HG03103 (cell line): ENCODE measurements at regions not wholly inside any gene's neighbourhood (a gene's known extent, or its start where the extent isn't known, plus 50 kb on each side); places are given as distances from the start of the nearest gene placed in this dataset.
"Not testable (repeated sequence)": the region's sequence is repeated elsewhere in the genome, so short reads cannot be mapped to it uniquely, and the experiment has no call there.

Experiments
- ATAC-seq: cut with Tn5 transposase; IDR thresholded peaks from one replicate; pipeline ENCODE4 v1.9.1; 2021; ENCODE audit warnings: low read depth; ENCODE audit not compliant: unreplicated experiment

DNA sequence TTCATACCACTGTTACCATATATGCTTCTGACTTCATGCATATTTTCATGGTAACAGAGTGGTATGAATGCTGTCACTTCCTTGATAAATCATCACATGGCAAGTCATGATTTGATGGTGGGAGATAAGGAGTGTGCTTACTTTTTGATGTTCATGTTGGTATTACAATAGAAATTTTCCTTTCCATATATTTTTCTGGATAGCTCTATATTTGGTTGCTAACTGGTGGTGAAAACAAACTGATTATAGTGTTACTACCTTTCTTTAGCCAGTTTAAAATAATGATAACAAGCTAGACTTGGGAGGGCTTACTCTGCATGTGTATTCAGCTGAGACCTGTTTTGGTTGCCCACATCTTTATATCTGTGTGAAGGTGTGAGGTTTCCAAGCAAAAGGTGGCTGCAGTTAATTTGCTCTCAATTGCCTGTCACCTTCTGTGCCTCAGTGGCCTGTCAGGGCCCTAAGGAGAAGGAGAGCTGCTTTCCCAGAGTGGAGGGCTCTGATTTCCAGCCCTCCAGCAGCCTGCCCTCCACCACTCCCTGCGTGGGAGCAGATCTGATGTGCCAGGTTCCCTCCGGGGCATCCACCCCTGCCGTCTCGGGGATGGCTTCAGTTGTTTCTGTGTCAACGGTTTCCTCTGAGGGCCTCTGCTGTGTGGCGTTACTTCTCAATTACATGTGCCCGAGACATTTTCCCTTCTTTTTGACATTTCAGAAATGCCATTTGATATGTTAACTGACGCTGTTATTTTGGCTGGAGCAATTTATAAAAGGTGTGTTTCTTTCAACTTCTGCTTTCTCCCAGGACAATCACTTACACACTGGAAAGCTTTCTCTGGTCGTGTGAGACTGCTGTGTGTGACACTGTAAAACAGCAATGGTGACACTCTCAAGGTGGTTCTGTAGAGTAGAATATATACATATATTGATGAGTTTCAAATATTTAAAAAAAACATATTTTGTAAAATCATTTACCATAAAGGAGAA, 107.7 kb upstream of the KLF6 start:
- ATAC-seq, result no peak

DNA sequence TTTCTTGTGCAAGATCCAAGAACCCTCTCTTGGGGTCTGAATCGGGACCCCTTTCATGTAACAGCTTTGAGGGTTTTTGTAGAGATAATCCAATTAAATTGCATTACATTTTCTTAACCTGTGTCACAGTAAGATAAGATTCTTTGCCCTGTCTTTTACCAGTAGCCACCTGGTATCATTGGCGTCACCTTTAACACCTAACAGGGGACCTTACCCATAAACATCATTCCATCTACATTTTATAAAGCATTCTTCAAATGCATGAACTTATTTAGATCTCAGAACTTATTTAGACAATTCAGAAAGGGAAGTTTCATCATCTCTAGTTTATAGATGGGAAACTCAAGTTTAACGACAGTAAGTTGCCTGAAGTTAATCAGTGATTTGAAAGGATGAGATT, 106.4 kb upstream of the KLF6 start:
- no peak for ATAC-seq

DNA sequence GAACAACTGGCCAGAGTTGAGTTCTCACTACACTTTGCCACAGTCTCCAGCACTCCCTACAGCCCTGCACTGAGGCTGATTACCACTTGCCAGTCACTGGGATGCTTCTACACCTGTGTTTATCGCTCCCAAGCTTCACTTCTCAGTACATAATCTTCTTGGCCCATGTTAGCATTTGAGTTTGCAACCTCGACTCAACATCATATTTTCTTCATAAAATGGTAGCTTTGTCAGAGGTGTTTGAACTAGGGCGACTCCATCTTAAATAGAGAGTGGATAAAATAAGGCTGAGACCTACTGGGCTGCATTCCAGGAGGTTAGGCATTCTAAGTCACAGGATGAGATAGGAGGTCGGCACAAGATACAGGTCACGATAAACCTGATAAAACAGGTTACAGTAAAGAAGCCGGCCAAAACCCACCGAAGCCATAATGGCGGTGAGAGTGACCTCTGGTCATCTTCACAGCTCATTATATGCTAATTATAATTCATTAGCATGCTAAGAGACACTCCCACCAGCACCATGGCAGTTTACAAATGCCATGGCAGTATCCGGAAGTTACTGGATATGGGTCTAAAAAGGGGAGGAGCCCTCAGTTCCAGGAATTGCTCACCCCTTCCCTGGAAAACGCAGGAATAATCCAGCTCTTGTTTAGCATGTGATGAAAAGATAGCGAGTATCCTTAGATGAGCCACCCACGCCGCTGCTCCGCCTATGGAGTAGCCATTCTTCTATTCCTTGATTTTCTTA, 105.8 kb upstream of the KLF6 start:
- ATAC-seq, result no peak

DNA sequence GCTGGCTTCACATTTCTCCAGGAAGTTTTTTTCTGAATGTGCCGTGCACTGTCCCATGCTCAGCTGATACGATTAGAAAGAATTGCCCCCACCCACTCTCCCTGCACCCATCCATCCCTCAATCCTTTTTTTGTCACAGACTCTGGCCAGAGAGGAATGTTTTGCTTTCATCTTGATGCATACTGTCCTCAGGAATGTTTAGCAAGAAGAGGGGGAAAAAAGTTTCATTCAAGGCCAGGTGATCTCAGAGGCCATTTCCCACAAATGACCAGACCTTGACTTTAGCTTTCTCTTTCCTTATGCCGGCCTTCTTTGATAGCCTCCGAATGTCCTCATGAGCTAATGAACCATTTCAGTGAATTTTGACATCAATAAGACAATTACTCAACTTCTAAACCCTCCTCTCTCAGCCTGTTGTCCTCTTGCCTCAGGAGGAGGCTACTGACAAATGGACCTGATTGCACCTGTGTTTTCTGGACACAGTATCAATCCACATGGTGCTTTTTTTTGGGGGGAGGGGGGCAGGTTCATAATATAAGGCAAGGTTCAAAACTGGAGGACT, 105.0 kb upstream of the KLF6 start:
- no peak for ATAC-seq

DNA sequence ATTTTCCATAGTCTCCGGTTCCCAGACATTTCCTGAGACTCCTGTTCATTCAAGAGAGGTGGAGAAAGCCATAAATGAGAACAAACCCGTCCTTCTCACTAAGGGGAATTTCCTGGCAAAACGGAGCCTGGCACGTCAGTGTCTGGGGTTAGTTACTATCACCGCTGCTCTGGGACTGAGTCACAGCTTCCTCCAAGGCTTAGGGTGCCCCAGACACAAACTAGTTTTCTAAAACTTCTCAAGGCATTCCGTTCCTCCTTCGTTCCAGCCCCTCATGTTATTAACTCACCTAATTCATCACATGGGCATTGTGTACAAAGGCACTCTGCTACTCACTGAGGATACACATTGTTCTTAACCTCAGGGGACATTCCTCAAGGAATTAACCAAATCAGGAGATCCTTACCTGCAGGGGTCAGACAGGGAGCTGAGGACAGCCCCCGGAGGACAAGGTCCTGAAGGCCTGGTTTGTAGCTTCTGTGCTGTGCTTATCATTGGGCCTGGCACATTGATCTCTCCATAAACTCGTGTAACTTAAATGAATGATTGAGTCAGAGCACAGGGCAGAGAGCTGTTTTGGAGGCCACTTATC, 103.0 kb upstream of the KLF6 start:
- no peak for ATAC-seq

DNA sequence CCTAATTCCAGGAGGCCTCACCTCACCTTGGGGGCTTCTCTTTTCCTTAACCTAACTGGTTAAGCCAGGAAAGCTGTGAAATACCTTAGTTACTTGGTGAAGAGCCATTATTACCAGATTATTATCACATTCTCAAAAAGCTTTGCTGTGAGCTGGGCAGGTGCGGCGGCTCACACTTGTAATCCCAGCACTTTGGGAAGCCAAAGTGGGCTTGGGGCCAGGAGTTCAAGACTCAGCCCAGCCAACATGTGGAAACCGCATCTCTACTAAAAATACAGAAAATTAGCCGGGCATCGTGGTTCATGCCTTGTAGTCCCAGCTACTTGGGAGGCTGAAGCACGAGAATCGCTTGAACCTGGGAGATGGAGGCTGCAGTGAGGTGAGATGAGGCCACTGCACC, 102.4 kb upstream of the KLF6 start:
- ATAC-seq, result no peak

DNA sequence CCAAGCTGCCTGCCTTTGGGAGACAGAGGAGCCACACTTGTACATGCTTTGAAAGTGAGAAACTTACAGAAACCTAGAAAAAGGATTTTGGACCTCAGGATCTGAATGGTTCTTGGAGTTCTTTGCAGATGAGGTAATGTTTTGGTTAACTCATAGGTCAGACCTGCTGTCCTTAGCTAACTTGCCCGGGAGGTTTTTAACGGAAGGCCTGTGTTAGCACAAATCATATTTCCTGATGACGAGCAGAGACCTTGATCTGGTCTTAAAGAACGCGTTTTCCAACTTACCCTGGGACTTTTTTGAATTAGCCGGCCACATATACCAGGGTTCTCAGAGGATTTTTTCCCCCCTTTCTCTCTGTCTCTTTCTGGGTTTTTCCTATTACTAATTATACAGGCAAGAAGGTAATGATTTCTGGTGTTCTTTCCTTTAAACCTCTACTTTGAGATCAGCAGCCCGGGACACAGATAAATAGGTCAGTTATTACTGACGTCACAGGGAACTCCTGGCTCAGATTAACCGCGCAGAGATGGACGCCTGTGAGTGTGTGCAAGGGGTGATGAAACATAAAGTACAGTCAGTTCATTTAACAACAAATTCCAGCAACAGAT, 101.7 kb upstream of the KLF6 start:
- no peak for ATAC-seq

DNA sequence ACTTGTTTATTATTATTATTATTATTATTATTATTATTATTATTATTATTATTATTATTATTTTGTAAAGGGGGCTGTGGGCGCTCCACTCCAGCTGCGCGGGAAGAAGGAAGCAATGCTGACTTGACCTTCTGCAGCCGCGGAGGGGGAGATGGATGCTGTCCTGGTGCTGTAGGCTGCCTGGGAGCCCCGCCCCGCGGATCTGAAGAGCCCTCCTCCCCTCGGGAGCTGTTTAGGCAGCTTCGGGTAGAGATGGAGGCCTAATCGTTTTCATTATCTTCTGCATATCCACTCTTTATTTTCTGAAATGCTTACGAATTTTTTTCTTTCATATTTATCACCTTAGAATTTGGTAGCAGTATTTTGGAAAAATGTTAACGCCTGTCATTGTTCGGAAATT, 101.2 kb upstream of the KLF6 start:
- ATAC-seq, result no peak

DNA sequence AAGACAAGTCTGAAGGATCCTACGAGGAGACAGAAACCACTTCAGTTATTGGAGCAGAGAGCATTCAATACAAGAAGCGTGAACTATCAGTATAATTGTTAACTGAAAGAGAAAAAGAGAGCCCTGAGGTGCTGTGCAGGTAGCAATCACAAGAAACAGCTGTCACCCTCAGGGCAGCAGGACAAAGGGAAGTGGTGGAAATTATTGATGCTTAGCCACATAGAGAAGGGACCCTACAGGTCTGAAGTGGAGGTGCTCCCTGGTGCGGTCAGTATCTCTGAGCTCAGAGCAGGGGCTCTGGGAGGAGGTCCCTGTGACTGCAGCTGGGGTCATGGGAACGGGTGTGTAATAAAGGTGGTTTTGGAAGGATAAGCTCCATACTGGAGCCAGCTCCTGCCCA, 97.8 kb upstream of the KLF6 start:
- ATAC-seq, result no peak

DNA sequence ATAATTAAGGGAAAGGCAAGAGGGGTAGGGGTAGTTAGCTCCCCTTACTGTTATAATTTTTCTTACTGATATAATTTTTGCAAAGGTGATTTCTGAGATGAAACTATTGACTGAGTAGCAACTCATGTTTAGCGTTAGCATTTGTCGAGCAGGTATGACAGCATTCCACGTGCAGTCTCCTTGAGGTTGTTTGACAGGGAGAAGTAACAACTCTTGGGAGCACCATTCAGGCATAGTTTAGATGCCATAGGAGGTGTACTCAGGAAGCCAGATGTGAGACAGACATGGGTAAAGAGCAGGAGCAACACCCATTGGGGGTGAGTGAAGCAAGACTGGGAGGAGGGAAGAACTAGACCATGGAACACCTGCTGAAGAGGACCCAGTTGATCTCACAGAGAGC, 96.6 kb upstream of the KLF6 start:
- ATAC-seq, result no peak

DNA sequence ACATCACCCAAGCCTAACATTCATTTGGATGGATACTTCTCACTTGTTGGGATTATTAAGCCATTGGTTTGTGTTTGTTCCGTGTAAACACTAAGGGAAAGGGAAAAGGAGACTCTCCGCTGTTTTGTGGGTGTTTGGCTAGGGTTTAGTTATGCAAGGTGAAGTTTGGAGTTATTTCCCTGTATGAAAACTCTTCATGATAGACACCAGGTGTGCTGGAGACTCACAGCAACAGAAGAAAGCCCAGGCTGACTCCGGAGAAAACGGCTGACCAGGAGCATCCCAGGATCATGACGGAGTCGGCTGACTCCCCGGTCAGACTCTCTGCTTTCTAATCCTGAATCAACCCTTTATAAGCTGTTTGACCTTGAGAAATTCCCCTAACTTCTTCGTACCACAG, 94.1 kb upstream of the KLF6 start:
- no peak for ATAC-seq

DNA sequence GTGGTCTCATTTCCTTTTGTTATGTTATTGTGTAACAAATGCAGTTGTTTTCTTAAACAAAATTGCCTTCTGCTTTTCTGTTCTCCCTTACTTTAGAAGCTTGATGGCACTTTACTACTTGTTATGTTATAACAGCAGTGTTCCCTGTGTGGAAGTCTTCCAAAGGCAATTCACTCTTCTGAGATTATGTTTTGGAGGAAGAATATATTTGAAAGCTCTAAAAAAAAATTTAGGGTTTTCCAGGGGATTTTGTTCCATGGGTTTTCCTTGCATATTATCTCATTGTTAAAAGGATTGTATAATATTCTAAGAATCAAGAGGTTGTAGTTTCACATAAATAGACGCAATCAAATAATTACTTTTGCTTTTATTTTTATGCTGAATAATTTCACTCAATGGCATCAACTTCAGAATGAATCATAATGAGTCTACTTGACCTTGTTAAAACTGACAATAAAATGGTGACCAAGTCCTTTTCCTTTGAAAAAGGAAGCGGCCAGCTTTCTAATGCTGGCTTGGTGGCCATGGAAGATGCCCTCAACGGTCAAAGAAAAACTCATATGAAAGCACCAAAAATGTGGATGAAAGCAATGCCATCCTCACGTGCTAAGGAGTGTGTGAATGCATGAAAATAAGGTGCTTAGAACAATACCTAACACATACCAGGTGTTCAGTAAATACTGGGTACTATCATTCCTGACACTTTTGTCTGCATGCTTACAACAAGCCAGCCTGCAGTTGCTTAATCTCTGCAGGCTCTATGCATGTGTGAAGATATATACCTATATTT, 92.4 kb upstream of the KLF6 start:
- no peak for ATAC-seq

DNA sequence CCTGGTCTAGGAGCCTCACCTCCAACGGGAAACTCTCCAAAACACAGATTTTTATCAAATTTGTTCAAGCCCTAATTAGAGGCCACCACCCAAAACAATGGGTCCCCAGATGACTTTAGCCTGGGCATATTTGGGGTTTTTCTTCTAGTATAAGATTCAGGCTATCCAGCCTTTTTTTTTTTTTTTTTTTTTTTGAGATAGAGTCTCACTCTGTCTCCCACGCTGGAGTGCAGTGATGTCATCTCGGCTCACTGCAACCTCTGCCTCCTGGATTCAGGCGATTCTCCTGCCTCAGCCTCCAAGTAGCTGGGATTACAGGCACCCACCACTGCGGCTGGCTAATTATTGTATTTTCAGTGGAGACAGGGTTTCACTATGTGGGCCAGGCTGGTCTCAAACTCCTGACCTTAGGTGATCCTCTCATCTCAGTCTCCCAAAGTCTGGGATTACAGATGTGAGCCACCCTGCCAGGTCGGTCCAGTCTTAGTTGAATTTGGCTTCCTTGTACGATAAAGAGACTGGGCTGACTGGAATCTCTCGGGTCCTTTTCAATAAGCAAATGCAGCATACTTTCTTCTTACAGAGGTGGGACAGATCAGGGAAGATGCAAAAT, 91.4 kb upstream of the KLF6 start:
- no peak for ATAC-seq

DNA sequence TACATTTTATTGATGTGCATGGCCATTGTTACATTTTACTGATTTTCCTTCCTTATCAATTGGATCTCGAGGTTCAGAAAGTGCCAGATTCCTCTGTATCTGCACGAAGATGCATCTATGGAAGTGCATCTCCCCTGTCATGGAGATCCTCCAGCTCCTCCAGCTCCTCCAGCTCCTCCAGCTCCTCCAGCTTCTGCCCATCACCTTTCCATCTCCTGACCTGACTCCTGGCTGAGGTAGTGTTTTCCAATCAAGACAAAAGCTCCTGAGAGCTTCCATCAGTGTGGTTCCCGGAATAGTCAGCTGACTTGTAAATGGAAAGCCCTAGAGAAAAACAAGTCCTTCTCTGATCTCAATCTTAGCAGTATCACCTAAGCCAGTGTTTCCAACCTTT, 90.8 kb upstream of the KLF6 start:
- ATAC-seq, result no peak

DNA sequence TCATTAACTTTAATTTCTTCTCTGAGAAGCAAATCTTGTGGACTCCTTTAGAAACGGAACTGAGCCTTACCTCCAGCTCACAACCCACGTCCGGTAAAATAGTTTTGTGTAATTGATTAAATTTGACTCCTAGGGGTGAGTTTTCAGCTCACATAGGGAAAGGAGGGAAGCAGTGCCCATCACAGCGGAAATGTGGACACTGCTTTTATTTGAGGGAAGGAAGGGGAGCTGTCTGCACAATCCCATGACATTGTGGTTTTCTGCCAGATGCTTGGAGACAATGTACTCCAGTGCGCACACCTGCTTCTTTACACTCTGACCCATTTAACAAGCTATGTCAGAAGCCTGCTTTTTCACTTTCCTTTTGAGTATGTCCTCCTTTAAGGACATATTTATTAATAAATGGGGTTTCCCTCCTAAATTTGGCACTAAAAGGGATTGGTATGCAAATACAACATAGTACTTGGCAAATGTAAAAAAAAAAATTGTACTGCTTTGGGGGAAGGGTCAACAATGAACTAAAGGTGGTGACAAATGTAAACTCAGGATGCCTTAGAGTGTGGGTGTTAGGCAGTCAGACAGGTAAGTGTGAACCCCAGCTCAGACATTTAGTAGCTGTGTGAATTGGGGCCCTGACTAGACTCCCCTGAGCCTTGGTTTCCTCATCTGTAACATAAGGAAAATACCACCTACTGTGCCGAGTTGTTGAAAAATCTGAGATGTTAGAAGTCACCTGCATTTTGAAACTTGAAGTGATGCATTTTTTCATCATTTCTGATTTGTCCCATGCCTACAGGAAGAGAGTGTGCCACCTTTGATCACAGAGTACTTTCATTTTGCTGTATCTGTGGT, 90.2 kb upstream of the KLF6 start:
- peak; percentile 56 for ATAC-seq

DNA sequence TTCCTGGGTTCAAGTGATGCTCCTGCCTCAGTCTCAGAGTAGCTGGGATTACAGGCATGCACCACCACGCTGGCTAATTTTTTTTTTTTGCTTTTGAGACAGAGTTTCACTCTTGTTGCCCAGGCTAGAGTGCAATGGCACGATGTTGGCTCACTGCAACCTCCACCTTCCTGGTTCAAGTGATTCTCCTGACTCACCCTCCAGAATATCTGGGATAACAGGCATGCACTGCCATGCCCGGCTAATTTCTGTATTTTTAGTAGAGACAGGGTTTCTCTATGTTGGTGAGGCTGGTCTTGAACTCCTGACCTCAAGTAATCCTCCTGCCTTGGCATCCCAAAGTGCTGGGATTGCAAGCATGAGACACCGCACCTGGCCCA, 89.6 kb upstream of the KLF6 start:
- not testable (repeated sequence) for ATAC-seq

DNA sequence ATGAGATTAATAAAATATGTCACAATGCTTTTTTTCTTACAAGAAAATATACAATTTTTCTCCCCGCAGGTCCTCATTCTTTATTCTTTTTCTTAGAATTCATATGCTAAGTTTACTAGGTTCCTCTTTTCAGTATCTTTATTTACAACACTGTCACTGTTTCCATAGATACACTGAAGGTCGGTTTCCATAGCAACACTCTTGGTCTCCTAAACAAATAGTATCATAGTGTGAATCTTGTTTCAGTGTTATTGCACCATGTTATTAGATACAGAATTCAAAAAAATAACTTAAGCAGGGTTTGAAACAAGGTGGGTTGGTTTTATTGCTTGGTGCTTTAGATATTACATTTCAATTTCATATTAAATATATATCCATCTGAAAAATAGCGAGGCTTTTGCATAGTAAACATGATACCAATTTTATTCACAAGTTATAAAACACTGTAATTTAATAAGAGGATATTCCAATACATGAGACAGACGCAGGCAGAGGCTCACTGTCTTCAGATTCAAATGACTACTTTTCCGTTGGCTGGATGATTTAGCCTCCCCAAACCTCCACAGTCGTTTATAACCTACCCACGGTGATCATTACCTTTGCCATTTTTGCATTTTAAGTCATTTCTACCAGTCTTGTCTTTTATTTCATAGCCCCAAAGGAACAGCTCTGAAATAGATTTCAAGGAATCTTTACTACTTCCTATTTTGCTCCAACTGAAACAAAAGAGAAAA, 88.9 kb upstream of the KLF6 start:
- ATAC-seq, result peak; percentile 76

DNA sequence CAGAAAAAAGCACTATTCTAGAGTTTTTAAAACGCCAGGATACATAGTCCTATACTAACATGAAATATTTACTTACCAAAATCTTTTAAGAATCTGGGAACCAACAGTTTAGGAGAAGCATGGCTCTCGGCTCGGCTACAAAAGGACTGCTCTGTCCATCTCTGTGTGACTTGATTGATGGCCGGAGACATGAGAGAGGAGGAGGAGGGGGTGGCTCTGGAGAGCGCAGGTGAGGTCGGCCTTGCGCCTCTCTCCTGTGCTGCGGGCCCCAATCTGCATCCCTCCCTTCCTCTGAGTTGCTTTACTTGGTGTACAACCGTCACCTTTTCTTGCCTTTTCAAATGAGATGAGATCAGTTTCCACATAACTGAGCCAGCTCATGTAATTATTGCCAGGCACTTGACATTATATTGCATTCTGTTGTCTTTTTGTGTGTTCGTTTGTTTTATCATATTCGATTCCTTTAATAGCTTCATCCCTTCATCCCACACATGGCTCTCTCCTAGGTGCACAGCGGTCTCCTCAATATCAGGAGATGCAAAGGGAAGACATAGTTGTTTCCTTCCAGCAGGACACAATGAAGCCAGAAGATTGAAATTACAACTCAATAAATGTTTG, 87.8 kb upstream of the KLF6 start:
- no peak for ATAC-seq
